GM12872 (cell line): ENCODE measurements at regions not wholly inside any gene's neighbourhood (a gene's known extent, or its start where the extent isn't known, plus 50 kb on each side); places are given as distances from the start of the nearest gene placed in this dataset.

Source experiments
- CTCF ChIP-seq: IDR thresholded peaks from 3 replicates; pipeline ENCODE4 v1.5.1; 2011; ENCODE audit warnings: low read depth, mild to moderate bottlenecking, low read length, moderate library complexity; ENCODE audit not compliant: insufficient read depth

DNA sequence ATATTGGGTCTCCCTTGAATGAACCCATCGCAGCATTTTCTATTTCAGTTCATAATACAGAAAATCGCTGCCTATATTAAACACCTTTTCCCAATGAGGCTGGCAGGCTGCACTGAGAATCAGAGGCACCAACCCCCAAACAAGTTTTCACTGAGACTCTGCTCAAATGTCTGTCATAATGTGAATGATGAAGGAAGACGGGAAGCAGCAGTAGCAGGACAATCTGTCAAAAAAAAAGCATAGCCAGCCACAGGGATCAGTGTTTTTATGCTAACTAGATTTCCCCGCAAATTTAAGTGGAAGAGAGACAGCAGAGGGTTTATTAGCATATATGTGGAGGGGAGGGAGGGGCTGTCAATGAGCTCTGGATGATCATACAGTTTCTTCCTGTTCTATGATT, 162.7 kb upstream of the PDE4D start:
- TF ChIP-seq CTCF: no peak

DNA sequence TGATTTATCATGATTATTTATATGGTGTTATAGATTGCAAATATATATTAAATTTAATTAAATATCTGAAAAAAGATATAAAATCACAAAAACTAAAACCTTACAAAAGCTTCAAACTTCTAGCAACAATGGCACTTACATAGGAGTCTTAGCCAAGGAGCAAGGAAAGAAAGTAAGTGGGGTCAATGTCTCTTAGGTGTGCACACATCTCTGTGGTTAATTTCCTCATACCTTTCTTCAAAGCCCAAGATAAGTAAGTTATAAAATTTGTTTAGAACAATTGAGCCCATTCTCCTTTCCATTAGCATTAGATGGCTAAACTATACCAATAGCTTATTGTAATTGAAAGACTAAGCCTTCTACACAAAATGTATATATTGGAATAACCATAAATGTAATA, 161.6 kb upstream of the PDE4D start:
- no peak for TF ChIP-seq CTCF

GRCh38 chr5:60036192-60036938, 142.8 kb upstream of the PDE4D start:
- TF ChIP-seq CTCF: no peak

- no peak for TF ChIP-seq CTCF
These were observed 132.6 kb upstream of the PDE4D start for GRCh38 chr5:60026161-60026560.

- no peak for TF ChIP-seq CTCF
These were observed 130.6 kb upstream of the PDE4D start for GRCh38 chr5:60024104-60024503.

GRCh38 chr5:60023255-60023654, 129.7 kb upstream of the PDE4D start:
- no peak for TF ChIP-seq CTCF

GRCh38 chr5:60020457-60020856, 126.9 kb upstream of the PDE4D start:
- TF ChIP-seq CTCF: no peak

DNA sequence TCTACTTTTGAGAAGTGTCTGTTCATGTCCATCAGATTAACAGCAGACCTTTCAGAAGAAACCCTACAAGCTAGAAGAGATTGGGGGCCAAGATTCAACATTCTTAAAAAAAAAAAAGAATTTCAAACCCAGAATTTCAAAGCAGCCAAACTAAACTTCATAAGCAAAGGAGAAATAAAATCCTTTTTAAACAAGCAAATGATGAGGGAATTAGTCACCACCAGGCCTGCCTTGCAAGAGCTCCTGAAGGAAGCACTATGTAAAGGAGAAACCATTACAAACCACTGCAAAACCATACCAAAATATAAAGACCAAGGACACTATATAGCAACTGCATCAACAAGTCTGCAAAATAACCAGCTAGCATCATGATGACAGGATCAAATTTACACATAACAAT, 124.6 kb upstream of the PDE4D start:
- TF ChIP-seq CTCF: no peak
